Fibroblast of gingiva (primary cell): ENCODE measurements at regions not wholly inside any gene's neighbourhood (a gene's known extent, or its start where the extent isn't known, plus 50 kb on each side); places are given as distances from the start of the nearest gene placed in this dataset.

Experiments used
- DNase-seq: peaks from one replicate; pipeline ENCODE4 v3.0.0-alpha.2; 2011; ENCODE audit warnings: low read depth

DNA sequence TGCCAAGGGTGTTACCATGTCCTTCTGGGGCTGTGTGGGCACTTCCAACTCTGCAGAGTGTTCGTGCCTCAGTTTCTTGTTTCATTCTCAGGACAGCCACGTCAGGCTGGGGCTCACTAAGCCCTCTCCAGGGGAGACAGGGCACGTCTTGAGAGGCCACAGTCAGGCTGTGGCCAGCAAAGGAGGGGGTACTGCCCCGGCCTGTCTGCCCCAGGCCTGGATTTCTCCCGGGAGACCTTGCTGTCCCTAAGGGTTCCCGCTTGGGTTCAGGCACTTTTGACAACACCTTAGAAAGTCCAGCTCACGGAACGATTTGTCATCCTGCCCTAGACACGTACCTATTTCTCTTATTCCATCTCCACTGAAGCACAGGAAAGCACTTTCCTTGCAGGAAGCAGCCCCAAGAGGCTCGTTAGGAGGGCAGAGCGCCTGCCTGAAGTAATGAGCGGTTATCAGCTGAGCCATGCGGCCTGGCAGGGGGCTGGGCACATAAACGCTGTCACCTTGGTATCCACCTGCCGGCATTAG, 290.4 kb upstream of the RTL1 start:
- no peak for DNase-seq

DNA sequence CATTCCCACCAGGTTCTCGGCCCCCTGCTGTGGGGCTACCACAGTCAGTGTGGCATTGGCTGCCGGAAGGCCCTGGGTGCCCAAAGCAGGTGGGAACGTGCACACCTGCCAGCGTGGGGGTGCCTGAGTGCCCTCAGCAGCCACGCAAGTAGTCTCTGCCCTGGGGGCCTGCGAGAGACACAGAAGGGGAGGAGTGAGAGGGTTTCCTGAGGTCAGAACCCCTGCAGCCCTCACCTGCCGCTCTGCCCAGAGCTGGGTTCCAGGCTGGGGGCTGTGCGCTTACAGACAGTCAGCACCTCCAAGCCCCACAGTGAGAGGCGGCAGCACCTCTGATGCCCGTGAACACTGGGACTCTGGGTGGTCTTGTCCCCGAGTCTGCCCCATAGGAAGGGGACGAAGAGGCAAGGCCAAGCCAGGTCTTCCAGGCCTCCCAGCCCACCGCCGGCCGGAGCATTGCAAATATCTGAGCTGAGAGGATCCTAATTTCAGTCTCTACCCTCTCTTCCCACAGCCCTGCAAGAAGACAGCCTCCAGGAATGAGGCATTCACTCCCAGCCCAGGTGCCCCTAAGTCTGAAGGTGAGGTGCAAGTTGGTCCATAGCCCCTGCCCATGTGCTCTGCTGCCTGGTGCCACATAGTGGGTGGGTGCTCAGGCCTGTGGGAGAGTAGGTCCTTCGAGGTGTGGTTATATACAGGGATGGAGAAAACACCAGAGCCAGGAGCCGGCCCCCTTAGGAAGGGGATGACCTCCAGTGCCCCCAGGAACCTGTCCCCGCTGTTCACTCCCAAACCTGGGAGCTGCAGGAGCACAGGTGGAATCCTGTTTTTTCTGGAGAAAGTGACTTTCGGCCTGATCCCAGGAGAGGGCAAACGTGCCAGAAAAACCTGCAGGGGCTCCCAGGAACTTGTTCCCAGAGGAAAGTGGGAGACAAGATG, 291.1 kb upstream of the RTL1 start:
- no peak for DNase-seq

DNA sequence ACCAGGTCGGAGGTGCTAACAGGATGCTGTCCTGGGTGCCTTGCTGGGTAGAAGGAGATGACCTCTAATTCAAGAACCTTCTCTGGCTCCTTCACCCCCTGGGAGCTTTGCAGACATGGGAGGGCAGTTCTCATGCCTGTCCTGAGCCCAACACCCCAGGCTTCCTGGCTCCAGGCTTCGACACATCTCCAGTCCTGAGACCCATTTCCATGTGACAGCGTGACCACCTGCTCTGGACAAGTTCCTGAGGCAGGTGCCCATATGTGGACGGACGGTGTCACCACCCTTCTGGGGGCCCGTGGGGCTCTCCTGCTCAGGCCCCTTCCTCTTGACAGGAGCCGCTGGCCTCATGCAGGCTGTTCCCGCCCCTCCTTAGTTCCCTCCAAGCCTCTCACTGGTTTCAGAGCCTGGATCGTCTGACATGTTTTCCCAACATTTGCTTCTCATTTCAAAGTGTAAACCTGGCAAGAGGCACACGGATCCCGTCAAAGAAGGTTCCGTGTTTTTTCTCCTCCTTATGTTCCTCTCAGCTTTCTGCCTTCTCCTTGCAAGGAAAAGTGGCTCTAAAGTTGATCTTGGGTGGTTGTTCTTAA, 291.9 kb upstream of the RTL1 start:
- DNase-seq = no peak

DNA sequence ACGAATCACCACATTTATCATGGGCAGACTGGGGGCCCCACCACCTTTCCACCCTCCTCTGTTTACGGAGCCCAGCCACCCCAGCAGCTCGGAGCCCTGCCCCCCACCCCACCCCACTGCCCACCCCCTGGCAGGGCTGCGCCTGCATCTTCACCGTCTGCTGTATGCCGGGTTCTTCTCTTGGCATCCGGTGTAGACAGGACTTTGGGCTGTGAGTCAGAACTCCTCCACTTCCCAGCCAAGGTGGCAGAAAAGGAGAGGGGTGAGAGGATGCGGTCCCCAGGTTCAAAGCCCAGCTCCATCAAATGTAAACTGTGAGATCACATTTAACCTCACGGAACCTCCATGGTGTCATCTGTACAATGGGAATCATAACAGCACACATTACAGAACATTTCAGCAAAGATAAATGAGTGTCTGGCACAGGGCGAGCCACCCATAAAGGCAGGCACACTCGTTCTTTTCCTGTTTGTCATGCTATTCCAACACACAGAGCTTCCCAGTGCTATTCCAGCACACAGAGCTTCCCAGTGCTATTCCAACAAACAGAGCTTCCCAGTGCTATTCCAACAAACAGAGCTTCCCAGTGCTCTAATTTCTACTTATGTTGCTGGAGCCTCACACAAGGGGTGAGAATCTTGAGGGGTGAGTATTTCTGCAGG, 292.7 kb upstream of the RTL1 start:
- no peak for DNase-seq

- no peak for DNase-seq
Observed at GRCh38 chr14:101196795-101197590, 293.5 kb upstream of the RTL1 start.

- no peak for DNase-seq
Observed at GRCh38 chr14:101197595-101198397, 294.3 kb upstream of the RTL1 start.

- DNase-seq = no peak
Observed at GRCh38 chr14:101198398-101199027, 295.0 kb upstream of the RTL1 start.

- no peak for DNase-seq
Observed at GRCh38 chr14:101199028-101199770, 295.7 kb upstream of the RTL1 start.

GRCh38 chr14:101200008-101200649, 296.6 kb upstream of the RTL1 start:
- no peak for DNase-seq

GRCh38 chr14:101200650-101201516, 297.4 kb upstream of the RTL1 start:
- no peak for DNase-seq

DNA sequence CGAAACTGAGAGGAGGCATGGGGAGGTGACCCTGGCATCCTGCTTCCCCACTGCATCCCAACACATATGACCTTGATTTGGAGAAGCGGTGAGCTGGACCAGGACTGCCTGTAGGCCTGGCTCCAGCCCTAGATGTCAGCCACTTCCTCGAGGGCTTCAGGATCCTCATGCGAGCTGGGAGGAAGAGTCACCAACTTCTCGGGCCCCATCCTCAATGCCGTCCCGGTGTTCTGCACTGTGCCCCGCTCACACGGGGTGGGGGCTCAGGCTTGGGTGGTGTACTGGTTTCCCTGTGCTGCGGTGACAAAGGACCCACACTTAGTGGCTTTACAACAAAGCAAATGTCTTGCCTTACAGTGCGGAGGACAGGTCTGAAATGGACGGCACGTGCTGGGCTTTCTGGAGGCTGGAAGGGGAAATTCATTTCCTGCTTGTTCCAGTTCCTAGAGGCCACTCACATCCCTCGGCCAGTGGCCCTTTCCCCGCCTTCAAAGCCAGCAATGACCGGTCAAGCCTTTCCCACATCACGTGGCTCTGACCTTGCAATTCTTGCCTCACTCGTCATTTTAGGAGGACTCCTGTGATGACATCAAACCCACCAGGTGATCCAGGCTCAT, 298.1 kb upstream of the RTL1 start:
- no peak for DNase-seq

DNA sequence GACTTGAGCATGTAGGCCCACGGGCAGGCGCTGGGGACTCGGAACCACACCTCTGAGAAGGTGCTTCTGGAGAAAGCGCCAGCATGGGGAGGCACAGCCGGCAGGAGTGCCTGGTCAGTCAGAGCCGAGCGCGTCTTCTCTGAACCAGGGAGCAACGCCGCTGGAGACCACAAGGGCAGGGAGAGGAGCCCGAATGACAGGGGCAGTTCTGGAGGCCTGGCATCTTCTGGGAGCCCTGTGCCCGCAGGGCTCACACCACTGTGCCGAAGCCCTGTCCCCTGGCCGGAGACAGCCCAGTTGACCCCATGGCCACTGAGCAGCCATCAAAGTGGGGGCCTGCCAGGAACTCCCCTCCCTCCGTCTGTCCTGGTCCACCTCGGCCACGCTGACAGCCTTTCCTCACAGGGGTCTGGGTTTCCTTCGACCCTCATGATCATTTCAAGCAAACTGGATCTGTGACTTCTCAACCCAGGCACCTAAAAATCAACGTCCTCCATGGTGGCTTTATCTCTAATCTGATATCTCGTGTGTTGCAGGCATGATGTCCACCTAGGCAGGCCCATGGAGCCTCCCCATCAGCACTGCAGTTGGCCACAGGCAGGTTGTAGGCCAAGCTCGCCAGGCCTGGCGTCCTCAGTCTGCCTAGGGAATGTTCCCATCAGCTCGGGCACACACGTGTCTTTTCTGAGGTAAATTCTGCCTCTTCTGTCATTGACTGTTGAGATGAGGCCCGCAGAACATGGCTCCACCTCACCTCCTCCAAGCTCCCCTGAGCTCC, 299.3 kb upstream of the RTL1 start:
- no peak for DNase-seq

- no peak for DNase-seq
Observed at GRCh38 chr14:101206556-101206955, 303.0 kb upstream of the RTL1 start.

GRCh38 chr14:101207041-101207440, 303.5 kb upstream of the RTL1 start:
- no peak for DNase-seq

- no peak for DNase-seq
Observed at GRCh38 chr14:101207897-101208296, 304.4 kb upstream of the RTL1 start.

DNA sequence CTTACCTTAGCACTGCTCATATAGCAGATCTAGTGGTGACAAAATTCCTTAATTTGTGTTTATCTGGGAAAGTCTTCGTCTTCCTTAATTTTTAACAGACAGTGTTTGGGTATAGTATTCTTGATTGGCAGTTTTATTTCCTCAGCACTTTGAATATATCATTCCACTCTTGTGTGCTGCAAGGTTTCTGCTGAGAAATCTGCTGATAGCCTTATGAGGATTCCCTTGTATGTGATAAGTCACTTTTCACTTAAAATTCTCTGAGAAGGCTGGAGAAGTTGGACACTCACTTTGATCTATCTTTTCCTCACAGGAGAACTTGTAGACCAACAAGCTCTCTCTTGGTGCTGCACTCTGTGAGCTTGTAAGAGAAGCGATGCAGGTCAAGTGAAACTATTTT, 306.1 kb upstream of the RTL1 start:
- no peak for DNase-seq

- DNase-seq = no peak
Observed at GRCh38 chr14:101215266-101215665, 311.7 kb upstream of the RTL1 start.
